HG03066 (cell line): ENCODE measurements at regions not wholly inside any gene's neighbourhood (a gene's known extent, or its start where the extent isn't known, plus 50 kb on each side); places are given as distances from the start of the nearest gene placed in this dataset.

Source experiments
- ATAC-seq: cut with Tn5 transposase; IDR thresholded peaks from one replicate; pipeline ENCODE4 v1.9.1; 2021; ENCODE audit warnings: low read depth; ENCODE audit not compliant: unreplicated experiment

DNA sequence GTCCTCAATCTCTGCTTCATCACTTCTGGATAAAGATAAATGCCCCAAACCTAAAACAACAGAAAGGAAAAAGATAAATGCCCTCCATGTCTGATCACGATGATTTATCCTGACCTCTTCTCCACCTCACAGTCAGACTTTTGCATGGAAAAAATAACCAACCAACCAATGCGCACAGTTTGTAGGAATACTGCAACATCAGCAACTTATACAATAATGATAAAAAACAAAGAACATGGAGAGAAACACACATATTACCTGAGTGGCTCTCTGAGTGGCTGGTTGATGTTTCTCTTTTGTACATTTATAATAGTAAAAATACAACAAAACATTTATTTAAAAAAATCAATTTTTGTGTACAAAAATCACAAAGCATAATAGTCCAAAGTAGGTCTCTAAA, 93.0 kb upstream of the PUDP start:
- no peak for ATAC-seq

DNA sequence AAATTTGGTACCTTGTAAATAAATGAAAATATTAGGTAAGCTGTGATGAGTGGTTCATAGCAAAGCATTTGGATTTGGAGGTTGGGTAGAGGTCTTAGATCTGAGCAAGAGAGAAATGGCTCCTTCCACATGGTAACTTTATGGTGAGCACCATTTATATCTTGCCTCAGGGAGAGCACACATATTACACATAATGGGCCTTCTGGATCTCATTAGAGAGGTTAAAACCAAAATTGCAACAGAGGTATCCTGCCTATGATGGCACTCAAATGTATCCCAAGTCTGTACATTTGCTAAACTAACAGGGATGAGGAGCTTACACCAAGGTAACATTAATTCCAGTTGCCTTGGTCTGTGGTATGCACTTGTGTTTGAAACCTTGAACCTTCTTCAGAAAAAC, 87.1 kb upstream of the PUDP start:
- ATAC-seq = no peak

DNA sequence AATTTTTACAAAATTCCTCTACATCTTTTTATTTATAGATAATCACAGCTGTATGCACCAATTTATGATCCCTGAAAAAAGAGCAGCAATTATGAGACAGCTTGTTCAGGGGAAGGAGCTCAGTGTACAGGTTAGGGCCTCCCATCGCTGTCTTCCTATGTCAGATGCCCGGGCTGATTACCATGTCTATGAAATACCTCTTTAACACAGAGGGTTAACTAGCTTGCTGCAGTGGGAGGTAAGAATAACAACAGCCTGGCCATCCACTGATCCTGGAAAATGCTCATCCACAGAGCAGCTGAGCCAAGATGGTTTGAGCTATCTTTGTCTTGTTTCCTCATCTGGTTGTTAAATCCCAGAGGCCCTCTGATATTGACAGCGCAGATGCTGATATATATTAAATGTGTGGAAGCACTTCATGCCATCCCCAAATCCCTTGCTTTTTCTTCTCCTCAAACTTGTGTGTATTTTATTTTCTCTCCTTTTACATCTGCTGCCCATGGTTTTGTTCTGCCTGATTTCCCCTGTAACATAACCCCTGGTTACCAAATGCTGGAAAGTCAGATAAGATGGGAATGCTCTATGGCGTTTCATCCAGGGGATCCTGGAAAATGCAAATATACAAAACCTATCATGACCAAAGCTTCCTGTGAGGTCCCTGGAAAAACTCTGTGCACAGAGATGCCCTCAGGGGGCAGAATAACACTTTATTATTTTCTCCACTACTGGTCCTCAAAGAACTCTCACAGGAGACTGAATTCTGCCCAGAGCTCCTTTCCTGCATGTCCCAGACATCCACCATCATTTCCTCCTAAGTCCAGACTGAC, 85.8 kb upstream of the PUDP start:
- ATAC-seq = no peak

DNA sequence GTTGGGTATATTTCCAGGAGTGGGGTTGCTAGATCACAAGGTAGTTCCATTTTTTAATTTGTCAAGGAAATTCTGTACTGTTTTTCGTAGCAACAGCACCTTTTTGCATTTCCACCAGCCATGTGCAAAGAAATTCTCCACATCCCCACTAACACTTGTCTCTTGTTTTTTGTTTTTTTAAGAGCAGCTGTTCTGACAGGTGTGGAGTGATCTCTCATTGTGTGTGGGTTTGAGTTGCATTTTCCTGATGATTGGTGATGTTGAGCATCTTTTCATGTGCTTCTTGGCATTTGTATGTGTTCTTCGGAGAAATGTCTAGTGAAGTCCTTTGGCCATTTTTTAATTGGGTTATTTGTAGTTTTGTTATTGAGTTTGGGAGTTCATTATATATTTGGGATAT, 80.3 kb upstream of the PUDP start:
- ATAC-seq = no peak

DNA sequence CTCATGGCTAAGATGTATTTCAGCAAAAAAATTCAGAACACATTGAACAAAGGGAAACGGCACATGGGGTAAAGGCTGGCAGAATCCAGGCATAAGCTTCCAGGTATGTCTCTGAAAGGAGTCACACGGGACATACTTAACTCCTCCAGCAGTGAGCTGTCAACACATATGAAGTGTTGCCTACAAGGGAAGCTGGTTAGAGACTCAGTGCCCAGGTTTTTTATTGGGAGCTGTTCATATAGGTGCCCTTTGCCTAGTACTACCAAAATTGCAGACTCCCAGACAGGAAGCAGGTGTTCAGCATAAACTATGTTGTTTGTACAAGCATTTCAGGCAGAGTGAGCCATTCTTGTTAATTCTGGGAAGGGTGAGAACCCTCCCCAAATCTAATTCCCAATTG, 77.4 kb upstream of the PUDP start:
- ATAC-seq = no peak

DNA sequence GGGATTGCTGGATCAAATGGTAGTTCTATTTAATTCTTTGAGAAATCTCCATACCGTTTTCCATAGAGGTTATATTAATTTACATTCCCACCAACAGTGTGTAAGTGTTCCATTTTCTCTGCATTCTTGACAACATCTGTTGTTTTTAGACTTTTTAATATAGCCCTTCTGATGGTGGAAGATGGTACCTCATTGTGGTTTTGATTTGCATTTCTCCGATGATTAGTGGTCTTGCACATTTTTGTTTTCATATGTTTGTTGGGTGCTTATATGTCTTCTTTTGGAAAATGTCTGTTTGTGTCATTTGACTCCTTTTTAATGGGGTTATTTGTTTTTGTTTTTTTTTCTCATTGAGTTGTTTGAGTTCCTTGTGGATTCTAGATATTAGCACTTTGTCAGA, 75.3 kb upstream of the PUDP start:
- ATAC-seq = no peak

DNA sequence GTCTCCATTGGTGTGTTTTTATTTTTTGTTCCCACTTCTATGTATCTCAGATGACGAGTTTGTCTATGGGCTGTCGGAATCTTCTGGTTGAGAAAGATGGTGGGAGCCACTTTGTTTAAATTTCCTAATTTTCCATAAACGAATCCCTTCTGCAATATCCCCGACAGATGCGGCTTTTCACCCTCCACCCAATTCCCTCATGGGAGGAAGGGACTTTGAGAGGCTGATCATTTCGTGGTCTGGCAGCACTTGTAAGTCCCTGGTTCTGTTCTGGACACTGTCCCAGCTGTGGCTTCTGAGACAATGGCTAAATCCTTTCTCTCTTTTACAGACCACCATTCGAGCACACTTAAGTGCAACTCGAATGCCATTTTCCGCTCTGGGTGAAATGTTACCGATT, 72.2 kb upstream of the PUDP start:
- no peak for ATAC-seq

DNA sequence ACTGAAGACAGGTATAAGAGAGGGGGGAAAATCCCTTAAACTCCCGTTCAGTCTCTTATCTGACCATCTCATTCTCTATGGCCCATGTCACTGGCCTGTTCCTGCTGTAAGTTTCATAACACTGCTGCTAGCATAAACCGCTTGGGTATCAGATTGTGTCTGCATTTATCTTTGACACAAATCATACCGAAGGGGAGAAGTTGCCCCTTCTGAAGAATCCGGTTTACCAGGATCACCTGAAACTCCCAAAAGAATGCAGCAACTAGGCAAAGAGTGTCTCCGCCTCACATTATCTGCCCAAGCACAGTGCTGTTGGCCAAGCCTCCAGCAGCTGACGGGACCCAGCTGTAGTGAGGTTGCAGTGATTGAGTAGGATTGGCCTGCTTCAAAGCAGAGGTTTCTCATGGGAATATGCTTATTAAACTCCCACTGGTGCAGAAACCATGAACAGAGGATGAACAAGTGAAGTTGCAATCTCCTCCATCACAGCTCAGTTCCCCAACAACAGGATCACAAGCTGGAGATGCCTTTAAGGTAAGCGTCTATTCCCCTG, 71.3 kb upstream of the PUDP start:
- no peak for ATAC-seq

DNA sequence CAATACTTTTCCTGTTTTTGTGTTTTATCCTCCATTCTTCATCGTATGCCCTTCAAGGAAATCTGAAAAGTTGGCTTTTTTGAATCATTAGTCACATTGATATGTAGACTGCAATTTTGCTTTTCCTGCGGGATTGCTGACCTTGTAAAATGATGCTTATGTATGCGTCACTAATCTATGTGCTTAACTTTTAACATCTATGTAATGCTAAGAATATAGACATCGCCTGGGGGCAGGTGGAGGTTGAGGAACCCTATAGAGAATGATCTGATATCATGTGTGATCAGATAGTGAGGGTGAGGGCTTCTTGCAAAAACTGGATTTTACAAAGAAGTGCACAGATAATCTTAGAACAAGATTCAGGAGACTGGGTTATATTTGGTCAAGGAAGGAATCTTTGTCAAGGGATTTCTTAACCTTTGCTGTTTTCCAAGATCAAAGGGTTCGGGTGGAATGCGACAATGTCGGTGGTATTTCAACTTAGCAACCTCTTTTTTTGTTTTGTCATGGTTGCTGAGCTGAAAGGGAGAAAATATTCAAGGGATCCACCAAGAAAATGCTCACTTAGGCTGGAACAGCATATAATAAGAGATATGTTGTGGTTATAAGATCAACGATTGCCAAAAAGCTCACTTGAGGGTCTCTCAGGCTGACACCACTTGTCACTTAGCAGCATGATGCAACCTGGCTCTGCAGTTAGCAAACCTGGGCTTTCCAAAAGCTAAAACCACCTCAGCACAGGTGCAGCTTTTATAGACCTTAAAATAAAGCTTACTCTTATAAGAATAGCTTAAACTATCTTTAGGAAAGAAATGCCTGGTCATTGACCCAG, 70.6 kb upstream of the PUDP start:
- ATAC-seq = no peak

DNA sequence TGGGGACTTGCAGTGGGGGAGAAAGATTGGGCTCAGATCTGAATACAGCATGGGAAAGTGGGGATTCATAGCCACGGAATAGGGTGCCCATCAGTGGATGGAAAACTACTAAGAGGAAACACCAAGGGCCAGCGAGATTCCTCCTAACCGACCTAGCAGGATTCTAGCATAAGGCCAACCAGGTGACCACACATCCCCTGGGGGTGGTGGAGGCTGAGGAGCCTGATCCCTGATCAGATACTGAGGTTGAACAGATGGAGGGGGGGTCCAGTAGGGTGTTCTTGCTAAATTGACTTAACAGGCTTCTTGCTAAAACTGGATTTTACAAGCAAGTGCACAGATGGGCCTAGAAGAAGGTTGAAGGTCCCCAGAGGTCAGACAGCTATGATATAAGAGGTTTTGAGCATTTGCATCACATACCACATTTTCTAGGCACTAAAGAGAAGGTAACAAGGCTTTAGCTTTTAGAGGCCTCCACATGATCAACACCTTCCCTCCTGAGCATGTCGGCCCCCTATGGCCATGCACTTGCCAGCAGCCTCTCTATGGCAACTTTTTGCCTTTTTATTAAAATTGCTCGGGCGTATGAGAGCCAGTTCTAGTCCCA, 69.1 kb upstream of the PUDP start:
- ATAC-seq = no peak

DNA sequence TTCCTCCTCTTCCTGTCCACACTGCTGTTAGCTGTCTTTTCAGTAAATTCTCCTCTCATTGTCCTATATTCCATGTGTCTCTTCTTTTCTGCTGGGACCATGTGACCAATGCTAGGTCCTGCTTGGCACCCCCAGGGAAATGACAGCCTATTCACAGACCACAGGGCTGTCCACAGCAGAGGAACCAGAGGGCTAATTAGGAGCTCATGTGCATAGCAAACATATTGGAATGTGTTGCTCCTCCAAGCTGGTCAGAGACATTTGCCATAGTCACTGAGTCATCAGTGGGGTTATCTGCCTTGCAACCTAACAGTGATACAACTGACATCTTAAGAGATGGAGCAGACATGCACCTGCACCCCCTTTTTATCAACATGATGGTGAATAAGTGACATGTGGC, 67.9 kb upstream of the PUDP start:
- no peak for ATAC-seq

DNA sequence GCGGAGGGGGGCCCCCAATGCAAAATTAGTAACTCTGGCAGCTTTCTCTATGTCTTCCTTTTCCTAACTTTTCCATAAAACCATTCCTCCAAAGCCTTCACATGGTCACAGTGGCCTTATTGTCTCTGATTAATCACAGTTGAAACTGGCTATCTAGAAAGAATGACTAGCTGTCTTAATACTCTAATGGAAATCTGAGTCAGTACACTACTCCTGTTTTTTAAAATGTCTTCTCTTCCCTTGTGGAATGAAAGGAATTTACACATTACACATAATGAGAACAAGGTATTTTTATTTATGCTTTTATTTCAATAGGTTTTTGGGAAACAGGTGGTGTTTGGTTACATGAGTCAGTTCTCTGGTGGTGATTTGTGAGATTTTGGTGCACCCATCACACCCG, 66.3 kb upstream of the PUDP start:
- no peak for ATAC-seq

DNA sequence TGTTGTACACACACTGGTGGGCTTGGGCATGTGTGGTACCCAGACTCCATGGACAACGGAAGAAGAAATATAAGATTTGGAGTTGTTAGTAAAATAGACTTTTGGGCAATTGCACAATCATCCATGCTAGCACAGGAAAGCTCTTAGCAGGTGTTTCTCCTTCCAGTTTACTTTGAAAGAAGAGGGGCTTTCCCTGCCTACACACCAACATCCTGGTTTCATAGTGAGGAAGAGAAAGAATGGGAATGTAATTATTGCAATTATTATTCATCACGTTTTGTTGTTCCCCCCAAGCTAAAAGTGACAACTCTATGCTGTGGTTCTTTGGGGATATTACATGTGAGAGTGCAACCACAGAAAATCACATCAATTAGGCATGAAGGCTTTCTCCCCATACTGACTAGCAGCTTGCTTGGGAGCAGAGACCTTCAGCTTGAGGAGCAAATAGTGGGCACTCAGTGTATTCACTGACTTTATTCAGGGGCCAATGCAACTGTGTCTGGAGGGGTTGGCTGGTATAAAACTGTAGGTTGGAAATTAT, 57.2 kb upstream of the PUDP start:
- no peak for ATAC-seq

DNA sequence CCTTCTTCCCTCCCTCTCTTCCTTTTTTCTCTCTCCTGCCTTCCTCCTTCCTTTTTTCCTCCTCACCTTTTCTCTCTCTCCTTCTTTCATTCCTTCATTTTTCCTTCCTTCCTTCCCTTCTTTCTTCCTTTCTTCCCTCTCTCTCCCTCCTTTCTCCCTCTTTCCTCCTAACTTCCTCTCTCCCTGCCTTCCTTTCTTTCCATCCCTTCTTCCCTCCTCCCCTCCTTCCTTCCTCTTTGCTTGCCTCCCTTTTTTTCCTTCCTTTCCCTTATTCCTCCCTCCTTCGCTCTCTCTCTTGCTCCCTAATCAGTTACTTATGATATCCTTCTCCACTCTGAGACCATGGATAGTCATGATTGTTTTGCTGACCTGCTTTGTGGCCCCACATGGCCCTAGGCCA, 56.7 kb upstream of the PUDP start:
- no peak for ATAC-seq

DNA sequence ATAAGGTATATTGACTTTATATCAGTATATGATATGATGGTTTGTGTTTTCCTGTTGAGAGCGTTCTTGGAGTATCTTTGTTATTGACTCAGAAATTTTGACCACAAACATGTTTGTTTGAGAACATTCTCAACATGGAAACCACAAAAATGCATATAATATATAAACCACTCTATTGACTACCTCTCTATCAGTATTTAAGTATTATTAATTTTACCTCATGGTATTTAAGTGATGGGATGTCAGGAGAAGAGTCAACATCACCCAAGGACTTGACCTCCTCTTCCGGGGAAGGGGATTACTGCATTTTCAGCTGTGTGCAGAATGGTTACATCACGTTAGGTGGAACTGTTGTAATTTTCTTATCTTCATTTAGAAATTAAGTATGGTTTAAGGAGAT, 54.3 kb upstream of the PUDP start:
- ATAC-seq = no peak

DNA sequence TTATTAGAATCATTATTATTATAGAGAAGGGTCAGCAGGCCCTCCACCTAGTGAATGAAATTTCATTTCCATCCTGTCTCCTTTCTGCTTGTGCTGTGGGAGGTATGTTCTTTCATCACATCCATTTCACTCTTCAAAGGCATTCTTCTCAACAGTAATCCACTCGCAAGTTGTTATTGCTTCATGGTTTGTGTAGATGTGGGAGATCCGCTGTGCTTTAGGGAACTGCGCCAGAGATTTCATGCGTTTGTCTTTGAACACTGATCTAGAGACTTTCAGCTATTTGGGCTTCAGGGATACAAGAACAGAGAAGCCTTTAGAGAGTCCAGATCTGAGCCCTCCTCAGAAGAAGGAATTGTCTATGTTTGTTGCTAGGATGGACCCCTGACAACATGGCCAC, 53.5 kb upstream of the PUDP start:
- no peak for ATAC-seq

DNA sequence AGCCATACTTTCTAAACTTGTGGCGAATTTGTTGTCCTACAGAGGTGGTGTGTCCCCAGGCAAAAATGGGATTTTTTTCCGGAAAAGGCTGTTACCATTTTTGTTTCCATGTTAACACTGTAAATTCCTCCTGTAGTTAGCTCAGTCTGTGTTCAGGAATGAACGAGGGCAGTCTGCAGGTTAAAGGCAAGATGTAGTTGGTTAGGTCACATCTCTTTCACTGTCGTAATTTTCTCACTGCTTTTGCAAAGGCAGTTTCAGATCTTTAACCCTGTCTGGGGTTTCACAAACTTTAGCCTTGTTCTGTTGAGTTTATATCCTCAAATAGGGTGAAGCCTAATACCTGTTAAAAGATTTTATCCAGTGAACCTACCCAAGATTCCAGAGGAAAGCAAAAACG, 50.5 kb upstream of the PUDP start:
- ATAC-seq = no peak
